ENCODE measurements at regions not wholly inside any gene's neighbourhood (a gene's known extent, or its start where the extent isn't known, plus 50 kb on each side); places are given as distances from the start of the nearest gene placed in this dataset.

DNA sequence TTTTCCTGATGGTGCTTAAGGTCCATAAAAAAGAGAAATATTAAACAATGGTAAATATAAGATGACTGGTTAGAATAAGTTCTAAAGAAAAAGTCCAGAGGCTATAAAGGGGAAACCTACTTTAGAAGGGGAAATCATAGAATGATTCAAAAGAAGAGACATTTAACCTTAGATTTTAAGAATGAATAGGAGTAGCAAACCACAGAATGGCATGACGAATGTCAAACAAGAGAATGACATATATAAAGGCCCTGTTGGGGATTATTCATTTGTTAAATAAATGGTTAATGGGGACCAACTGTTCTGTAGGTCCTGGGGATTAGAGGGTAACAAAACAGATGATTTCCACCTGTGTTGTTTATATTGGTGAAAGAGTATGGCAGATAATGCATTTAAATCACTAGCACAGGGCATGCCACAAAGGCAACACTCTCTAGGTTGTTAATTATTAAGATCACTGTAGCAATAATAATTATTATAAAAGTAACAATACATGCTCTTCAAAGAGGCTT lies 495.2 kb upstream of the GRIA1 start:
- DNase-seq = no peak

DNA sequence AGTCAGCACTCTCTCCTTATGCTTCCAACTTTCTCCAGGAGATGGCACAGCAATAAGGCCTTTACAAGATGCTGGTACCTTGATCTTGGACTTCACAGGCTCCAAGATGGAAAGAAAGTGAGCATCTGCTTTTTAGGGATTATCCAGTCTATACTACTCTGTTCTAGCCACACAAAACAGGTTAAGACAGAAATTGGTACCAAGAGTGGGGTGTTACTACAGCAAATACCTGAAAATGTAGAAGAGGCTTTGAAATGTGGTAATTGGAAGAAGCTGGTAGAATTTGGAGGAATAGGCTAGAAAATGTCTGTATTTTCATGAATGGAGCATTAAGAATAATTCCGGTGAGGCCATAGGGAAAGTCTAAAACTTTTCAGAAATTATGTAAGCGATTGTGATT lies 484.8 kb upstream of the GRIA1 start:
- DNase-seq = no peak

DNA sequence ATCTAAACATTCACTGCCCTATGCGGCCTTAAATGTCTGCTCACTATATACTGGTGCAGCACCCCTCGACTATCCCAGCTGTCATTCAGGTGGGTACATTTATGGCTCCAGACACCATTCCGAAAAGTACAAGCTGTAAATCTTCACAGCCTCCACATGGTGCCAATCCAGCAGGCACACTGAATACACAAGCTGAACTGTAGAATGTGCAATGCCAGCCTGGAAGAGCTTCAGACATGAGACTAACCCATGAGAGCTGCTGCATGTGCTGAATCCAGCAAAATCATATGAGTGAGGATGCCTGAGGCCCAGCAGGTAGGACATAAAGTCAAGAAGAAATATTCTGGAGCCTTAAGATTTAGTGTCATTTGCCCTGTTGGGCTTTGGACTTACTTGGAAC lies 483.8 kb upstream of the GRIA1 start:
- DNase-seq = no peak

DNA sequence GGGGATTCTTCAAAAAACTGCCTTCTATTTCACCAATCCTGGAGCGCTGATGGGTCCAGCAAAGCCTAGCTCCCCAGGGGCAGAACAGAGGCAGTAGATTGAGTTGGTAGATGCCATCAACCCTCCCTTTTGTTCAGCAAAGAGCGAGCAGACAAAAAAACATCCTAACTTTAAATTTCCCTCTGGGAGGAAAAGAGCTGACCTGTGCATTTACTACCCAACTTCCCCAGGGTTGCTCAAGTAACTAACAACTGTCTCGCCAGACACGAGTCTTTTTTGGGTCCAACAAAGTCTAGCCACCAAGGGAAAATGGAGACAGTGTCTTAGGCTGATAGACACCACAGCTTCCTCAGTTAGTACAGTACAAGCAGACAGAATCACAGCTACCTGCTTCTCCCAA lies 476.3 kb upstream of the GRIA1 start:
- DNase-seq = no peak

DNA sequence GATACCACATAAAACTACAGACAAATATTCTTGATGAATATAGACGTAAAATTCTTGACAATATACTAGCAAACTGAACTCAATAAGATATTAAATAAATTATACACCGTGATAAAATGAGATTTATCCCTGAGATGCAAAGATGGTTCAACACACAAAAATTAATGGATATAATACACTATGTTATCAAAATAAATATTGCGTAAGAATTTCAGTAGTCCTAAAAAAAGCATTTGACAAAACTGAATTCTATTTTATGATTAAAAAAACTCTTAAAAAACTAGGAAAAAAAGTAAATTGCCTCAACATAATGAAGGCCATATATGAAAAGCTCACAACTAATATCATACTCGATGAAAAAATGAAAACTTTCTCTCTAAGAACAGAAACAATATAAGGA lies 472.3 kb upstream of the GRIA1 start:
- no peak for DNase-seq

DNA sequence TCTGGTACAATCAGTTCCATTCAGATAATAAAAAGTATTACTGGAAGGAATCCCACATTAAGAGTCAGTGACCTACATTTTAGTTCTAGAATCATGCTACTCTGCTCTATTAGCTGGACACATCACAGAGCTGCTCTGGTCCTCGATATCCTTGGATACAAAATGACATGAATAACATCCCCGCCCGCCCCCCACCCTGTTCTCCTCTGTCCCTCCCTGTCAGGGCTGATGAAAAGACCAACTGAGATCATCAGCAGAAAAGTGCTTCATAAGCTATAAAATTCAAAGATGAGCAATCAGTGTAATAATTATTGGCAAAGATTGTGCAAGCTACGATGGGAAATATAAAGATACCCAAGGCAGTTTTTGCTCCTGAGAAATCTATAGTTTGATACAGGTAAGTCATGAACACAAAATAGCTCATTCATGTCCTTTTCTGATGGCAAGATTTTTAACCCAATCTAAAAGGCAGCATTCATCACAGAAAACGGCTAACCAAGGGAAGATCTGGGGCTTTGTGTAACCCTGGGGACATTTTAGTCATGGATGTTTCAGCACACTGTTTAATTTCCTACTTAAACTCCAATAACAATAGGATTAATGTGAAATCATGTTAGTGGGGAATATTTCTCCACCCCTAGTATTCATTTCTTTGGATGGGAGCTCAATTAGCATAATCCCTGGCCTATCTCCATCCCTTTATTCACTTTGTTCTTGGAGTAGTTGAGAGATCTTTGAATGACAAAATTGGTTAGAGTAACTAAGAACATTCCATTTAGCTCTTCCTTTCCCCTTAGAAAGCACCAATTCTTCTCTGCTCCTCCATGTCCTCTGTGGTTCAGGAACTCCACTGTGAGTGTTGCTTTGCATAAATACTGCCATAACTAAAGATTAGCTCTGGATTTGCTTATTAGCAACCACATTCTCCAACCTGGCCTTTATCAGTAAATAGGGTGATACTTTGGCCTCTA lies 459.4 kb upstream of the GRIA1 start:
- no peak for DNase-seq

DNA sequence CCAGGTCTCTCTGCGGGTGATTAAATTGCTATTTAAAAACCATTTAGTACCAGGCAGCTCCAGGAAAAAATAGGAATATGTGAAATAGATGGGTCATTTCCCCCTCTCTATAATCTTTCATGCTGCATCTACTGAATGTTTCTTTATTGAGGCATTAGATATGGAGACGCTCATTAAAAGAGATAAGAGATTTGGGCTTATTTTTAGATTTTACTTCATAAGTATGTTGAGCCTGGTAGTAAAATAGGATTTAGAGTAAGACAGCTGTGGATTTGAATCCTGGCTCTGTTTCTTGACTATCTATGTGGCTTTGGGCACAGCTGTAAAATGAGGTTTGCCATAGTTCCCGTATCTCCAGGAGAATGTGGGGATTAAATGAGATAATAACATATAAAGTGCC lies 451.0 kb upstream of the GRIA1 start:
- DNase-seq = no peak

DNA sequence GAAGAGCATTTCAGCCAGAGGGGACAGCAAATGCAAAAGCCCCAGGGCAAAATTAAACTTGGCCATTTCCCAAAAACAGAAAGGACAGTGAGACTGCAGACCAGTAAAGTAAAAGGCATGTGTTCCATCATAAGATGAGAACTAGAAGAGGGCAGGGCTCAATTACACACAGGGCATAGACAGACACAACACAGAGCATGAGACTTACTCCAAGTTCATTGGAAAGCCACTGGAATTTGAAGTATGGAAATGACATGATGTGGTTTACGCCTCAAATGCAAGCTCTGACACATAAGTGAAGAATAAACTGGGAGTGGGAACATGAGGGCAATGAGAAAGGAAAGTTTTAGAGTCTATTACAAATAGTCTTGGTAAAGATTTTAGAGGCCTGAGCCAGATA lies 446.6 kb upstream of the GRIA1 start:
- no peak for DNase-seq

DNA sequence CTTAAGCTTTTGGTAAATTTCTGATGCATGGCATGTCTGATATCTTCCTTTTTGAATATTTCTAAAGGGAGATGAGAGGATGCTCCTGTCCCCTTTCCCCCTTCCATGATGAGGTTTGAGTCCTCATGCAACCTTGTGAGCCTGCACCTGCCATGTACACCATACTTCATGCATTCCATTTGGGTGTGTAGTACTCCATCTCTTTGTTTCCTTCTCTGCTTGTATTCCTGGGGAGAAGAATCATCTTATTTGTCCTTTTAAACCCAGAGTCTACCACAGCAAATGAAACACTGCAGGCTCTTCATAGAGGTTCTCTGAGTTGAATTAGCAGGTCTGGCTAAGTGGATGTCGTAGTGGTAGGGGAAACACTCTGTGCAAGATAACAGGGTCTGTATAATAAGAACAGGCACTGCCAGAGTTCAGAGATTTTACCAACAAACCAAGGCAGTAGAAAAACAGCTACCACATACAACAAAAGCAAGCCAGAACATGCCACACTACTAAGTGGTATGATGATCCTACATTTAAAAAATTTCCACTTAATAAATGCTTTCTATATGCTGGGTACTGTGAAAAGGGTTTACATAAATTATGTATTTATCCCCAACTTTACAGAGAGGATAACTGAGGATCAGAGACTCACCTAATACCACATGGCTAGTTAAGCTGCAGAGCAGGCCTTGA lies 439.8 kb upstream of the GRIA1 start:
- DNase-seq = no peak

DNA sequence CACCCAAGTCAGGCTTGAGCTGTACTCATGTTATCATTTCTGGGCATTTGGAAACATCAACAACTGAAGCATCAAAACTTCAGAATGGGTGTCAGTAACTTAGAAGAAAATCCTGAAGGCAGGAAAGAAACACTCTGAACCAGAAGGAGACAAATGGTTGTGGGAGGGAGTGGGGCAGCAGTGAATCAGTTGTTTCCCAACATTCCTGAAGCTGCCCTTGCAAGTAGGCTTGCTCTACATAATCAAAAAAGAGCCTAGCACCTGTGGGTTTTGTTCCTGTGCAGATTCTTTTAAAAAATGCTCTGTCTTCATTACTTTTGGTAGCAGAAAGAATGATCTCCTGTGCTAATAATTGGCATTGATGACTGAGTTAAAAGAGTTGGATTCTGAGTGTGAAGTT lies 424.2 kb upstream of the GRIA1 start:
- DNase-seq = no peak

DNA sequence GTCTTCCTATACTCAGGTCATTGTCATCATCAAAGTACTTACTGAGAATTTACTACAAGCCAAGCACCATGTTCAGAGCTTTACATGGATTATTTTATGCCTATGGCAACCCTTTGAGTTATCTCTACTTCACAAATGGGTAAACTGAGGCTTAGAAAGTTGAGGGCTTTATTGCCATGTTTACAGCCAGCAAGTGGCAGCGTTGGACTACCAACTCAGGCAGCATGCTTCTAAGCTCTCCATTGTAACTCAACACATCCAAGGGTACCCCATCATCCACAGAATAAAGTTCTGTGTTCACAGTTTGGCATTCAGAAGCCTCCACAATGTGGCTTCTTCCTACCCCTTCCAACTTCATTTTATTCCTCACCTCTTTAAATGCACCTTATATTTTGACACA lies 422.6 kb upstream of the GRIA1 start:
- DNase-seq = no peak

DNA sequence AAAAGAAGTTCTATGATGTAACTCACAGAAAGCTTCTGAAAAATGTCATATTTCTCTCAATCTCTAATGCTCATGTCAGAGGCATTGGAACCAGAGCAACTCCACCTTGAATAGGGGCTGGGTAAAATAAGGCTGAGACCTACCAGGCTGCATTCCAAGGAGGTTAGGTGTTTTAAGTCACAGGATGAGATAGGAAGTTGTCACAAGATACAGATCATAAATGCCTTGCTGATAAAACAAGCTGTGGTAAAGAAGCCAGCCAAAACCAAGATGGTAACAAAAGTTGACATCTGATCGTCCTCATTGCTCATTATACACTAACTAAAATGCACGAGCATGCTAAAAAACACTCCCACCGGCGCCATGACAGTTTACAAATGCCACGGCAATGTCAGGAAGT lies 411.1 kb upstream of the GRIA1 start:
- no peak for DNase-seq

DNA sequence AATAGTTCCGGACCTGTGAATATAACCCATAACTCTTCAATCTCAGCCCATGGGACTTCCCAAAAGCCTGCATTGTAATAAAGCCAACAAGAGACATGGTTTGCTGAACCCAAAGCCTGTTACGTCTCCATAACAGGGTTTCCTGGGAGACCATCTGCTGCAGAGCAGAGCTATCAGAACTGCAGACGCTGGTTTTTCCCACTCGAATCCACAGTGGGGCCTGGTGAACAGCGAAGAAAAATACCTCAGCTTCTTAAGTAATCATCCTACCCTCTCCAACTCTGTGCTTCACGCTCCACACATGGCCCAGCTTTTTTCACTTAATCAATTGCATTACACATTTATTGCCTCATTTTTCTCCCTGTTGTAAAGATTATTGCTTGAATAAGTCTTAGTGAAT lies 409.5 kb upstream of the GRIA1 start:
- DNase-seq = no peak

DNA sequence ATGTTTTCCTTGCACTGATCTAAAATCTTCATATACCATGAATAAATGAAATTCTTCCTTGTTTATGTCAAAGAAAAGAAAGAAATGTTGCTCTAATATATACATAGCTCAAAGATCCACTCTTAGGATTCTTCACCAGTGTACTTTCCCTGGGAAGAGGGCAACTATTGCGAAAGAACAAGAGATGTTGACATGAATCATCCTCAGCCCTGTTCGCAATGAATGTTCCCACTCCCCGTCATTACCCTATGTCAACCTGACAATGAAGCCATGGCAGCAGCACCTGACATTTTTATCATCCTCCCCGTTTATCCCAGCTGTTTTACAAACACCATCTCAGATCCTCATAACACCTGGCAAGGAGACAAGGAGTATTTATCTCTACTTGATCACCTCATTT lies 409.1 kb upstream of the GRIA1 start:
- DNase-seq = no peak

DNA sequence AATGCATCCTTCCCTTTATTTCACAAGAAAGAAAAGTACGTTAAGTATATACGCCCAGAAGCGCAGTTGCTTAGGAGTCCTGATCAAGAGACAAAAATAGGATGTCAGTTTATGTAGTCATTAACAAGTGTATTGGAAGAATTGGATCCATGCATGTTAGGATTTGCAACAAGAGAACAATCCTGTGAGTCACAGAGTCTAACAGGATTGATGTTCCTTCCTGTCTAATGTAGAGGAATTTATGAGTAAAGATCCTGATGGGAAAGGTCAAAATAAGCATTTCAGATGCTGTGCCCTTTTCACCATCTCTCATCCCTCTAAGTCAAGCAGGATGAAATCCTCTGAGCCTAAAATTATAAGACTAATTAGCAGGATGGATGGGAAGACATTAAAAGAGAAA lies 406.0 kb upstream of the GRIA1 start:
- no peak for DNase-seq

DNA sequence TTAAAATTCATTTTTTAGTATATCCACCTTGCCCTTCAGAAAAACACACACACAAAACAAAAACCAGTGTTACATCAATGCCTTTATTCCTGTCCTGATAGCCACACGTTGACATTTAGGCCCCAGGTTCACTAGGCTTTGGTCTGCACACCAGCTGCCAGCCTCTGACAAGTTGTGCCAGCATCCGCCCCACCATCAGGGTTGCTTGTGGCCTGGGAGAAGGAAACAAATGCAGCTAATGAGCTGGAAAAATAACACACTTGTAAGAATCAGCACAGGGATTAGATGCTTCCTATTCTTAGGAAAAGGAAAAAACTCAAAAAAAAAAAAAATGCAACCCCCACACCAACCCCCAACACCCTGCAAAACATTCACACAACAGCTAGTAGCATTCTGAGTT lies 404.0 kb upstream of the GRIA1 start:
- no peak for DNase-seq

DNA sequence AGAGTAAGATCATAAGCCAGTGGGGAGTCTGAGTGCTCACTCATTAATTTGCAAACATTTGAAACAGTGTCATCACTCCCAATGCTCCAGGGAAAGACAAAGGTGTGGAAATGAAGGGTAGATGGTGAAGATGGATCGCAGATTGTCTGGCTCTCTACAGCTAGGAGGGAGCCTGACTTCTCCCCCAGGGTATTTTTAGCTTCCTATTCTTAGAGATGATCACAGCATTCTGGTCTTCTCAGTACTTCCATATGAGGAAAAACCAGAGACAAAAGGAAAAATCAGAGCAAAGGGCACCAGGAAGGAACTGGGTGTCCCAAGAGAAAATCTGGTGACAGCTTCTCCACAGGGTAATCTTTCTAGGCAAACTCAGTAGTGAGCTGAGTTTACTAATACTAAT lies 401.9 kb upstream of the GRIA1 start:
- DNase-seq = no peak

DNA sequence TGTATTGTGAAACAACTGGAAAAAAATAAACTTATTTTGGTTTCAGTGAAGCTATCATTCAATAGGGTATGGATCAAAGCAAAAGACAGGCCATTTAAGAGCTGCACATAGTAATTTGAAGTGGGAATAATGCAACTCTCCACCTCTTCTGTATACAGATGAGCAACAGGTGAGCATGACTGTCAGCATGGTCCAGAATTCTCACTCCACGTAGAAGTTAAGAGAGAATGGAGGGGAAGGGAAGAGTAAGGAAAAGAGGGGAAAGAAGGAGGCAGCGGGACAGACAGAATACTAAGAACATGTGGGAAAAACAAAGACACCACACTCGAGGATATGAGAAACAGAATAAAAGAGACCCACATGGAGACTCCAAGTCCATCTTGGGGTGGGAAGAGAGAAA lies 396.1 kb upstream of the GRIA1 start:
- no peak for DNase-seq

DNA sequence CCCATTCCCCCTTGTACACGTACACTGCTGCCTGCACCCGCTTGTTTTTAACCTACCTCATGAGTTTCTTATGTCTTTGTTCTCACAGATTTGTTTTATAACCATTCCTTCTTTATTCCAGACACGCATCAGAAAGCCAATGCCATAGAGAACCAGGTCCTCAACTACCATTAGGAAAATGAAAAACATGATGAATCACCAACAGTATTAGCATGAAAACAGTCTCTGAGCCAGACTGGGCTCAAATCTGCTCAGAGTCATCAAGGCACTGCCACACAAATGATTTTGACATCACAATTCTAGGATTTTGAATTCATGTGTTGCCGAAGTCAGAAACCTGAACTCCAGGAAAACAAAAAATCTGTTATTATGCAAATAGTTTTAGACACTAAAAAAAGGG lies 394.1 kb upstream of the GRIA1 start:
- no peak for DNase-seq

DNA sequence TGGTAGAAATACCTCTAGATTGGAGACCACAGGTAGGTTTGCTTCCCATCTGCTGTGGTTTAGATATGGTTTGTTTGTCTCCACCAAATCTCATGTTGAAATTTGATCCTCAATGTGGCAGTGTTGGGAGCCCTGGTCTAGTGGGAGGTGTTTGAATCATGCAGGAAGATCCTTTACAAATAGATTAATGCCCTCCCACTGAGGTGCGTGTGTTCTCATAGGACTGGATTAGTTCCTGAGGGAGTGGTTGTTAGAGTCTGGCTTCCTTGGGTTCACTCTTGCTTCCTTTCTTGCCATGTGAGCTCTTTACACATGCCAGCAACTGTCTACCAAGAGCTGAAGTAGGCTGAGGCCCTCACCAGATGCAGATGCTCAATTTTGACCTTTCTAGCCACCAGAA lies 391.1 kb upstream of the GRIA1 start:
- no peak for DNase-seq

DNA sequence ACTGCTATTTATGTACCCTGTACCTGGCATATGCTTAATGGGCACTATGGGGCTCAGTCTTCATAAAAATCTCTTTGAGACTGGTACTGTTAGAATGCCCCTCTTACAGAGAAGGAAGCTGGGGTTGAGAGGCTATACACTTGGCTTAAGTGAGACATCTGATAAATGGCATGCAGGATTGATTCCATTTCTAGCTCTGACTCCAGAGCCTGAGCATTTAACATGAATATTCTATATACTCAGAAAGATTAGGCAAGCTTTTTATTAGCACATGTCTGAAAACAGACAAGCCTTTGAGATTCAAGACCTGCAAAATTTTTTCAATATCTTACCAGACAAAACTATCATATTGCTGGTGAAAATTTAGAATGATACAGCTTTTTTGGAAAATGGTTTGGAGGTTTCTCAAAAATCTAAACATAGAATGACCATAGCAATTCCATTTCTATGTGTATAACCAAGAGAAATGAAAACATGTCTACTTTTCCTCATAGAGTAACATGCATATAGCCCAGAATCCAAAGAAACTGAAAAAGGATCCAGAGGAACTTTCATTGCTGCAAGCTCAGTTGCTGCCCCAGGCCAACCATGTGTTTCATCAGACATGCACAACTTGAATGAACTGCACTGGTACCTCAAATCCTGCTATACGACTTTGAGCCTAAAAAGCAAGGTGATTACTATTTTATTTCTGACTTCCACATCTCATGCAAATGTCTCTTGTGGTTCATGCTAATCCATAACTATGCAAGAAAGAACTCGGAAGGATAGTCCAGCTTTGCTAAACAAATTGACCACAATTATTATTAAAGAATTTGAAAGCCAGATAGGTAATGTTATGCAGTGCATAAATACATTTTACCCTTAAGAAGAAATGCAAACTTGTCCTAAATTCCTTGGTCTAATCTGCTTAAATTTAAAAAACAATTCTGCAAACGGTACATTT lies 389.0 kb upstream of the GRIA1 start:
- DNase-seq = no peak

DNA sequence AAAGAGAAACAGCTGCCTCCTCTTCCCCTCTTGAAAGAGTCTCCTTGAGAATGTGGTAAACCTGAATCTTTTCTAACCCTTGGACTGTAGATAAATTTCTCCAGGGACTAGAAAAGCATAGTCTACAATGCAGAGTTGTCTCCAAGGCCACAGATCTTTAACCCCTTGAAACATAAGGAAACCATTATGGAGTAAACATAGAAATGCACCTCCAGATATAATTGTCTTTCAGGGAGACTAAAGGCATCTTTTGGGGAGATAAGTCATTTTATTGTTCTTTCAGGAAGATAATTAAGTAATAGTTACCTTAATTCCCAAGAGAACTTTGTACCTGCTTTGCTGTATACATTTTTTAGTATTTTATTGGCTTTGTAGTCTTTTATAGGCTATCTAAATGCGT lies 373.6 kb upstream of the GRIA1 start:
- no peak for DNase-seq
